GM21447 (cell line): ENCODE measurements at regions not wholly inside any gene's neighbourhood (a gene's known extent, or its start where the extent isn't known, plus 50 kb on each side); places are given as distances from the start of the nearest gene placed in this dataset.

Experiments used
- ATAC-seq: cut with Tn5 transposase; IDR thresholded peaks from one replicate; pipeline ENCODE4 v1.9.1; 2021; ENCODE audit not compliant: unreplicated experiment

GRCh38 chr10:128694168-128694850 lies 568.1 kb upstream of the MKI67 start:
- no peak for ATAC-seq

- no peak for ATAC-seq
Observed at GRCh38 chr10:128694851-128695725, 568.9 kb upstream of the MKI67 start.

- no peak for ATAC-seq
Observed at GRCh38 chr10:128695931-128696330, 569.7 kb upstream of the MKI67 start.

GRCh38 chr10:128697437-128697836 lies 571.2 kb upstream of the MKI67 start:
- no peak for ATAC-seq

- ATAC-seq, result no peak
Observed at GRCh38 chr10:128701381-128701780, 575.2 kb upstream of the MKI67 start.

- ATAC-seq, result no peak
Observed at GRCh38 chr10:128701837-128702236, 575.6 kb upstream of the MKI67 start.

DNA sequence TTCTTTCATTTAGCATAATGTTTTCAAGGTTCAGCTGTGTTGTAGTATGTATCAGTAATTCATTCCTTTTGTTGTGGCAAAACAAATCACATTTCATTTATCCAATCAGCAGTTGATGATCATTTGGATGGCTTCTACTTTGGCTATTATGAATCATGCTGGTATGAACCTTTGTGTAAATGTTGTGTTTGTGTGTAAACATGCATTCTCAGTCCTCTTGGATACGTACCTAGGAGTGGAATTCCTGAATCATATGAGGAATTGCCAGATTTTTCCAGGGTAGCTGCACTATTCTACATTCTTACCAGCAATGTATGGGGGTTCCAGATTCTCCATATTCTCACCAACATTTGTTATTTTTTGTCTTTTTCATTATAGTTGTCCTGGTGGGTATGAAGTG lies 578.5 kb upstream of the MKI67 start:
- no peak for ATAC-seq

- ATAC-seq, result no peak
Observed at GRCh38 chr10:128708182-128708581, 582.0 kb upstream of the MKI67 start.

- no peak for ATAC-seq
Observed at GRCh38 chr10:128709686-128710085, 583.5 kb upstream of the MKI67 start.

DNA sequence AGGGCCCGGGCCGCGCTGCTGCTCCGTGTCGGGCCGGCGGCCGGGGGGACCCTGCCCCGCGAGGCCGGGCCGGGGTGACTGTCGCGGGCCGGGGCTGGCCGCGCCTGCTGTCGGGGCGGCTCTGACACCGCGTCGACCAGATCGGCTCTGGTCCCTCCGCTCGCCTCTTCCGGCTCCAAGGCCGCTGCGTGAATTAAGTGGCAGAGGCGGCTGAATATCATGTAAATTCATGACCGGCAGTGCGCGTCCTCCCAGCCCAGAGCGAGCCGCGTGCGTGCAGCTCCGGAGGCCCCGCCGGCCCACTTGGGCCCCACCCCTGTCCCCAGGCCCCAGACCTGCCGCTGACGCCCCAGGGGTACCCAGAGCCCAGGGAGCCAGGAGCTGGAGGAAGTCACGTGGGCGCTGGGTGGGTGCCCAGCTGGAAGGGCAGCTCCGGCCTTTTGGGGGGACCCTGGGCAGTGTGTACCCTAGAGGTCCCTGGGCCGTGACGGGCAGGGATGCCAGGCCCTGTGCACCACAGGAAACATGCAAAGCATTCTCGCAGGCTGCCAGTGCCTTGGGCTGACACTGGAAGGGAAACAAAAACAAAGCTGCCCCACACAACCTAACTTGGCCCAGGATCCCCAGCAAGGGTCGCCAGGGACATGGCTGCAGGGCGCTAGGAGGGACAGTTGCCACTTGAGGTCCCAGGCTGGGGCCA lies 584.0 kb upstream of the MKI67 start:
- ATAC-seq, result no peak

- no peak for ATAC-seq
Observed at GRCh38 chr10:128710798-128711183, 584.6 kb upstream of the MKI67 start.

GRCh38 chr10:128711806-128712205 lies 585.6 kb upstream of the MKI67 start:
- no peak for ATAC-seq

- ATAC-seq, result no peak
Observed at GRCh38 chr10:128712661-128713400, 586.6 kb upstream of the MKI67 start.

DNA sequence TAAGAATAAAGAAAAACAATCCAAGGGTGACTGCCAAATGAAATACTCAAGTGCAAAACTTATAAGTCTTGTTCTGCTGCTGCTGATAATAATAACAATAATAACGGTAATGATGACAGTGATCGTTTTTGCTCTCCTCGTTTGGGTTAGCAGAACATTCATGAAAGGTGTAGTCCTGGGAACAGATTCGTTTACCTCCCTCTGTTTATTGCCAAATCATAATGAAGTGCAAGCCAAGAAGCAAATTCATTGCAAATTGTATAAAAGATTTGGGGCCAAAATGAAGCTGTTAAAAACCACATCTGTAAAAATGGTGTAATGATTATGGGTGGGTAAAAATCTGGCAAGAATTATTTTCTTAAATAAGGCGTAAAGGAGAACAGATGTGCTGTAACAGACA lies 587.2 kb upstream of the MKI67 start:
- ATAC-seq, result no peak

DNA sequence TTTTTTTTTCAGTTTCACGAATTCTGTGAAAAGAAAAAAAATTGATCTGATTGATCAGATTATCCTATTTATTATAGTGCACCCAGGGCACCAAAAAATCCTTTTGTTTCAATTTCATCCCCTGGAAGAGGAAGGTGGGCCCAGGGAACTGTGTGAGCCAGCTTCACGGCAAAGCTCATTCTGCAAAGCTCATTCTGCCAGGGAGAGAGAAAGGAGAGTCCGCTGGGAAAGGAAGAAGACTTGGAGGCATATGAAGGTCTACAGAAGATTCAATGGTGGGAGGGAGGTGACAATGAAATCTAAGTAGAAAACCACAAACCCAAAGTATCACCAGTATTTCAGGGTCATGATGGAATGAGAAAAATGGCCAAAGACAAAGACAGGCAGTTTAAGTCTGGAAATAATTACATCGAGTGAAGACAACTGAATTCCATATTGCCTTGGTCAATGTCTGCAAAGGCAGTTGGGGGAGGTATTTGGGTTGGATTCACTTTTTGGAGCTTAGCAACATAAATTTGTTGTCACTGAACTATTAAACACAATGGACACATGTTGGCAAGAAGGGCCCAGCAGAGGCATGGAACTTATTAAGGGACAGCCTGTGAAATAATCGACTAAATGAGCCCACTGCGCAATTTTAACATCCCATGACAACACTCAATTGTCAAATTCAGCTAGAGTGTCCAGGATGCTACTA lies 587.8 kb upstream of the MKI67 start:
- no peak for ATAC-seq

DNA sequence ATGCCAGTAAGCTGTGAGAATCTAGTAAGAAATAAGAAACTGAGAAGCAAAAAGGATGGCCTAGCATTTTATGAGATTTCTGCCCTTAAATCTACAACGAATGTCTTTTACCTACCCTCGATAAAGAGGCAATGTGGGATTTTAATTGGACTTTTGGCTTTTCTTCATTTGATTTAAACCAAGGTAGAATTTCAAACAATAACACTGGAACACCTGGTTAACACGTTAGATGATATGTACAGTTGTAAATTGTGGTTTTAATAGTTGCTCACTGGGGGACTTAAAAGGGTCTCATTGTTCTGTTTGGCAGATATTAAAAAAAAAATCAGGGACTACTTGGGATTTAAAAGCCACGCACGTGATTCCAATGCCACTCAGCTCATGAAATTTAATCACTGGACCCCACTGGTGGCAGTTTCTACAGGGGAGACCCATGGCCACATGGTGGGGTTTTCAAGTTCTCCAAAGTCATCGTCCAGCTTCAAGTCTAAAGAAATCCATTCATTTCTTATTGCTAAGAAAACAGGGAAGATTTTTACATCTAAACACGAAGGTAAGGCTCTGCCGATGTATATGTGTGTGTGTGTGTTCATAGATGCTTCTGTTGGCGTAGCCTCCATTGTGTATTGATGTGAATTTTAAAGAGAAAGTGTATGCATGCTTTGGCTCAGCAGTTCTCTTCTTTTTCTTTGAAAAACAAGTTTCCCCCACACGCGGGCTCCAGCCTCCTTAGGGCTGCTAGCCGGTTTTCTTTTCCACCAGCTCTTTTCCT lies 588.6 kb upstream of the MKI67 start:
- ATAC-seq, result no peak

- no peak for ATAC-seq
Observed at GRCh38 chr10:128716181-128716580, 590.0 kb upstream of the MKI67 start.

DNA sequence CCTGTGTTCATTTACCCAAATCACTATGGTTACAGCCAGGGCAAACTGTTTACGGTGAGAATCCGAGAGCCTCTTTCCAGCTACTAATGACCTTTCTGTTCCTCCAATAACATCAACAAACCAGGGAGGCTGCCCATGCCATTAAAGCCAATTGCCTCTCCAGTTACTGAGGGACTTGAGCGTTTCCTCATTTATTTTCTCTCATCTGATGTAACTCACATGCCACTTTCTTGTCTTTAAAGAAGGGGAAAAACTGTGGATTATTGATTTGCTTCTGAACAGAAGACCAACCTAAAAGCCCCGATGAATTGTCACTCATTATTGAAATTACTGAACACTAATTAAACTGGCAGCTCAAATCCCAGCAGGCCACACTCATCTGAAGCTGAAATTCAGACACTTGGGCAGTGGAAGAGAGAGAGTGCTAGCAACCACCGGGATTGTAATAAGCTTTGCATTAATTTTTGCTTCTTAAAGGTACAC lies 595.8 kb upstream of the MKI67 start:
- no peak for ATAC-seq

- ATAC-seq, result no peak
Observed at GRCh38 chr10:128722947-128723346, 596.7 kb upstream of the MKI67 start.
